Esophagus (tissue), 2 donors: ENCODE measurements at regions not wholly inside any gene's neighbourhood (a gene's known extent, or its start where the extent isn't known, plus 50 kb on each side); places are given as distances from the start of the nearest gene placed in this dataset.

Source experiments
- H3K27ac ChIP-seq, 2 donors: one replicate each; pipeline ENCODE4 v1.5.1; 2013; ENCODE audit warnings: low read depth in 2 of 2, mild to moderate bottlenecking in 2 of 2, inconsistent platforms in 1 of 2, low read length in 1 of 2, moderate library complexity in 1 of 2
- H3K27me3 ChIP-seq, 2 donors: one replicate each; pipeline ENCODE4 v1.6.1; 2013; ENCODE audit warnings: low read length in 2 of 2, control low read depth in 1 of 2, mild to moderate bottlenecking in 1 of 2; ENCODE audit not compliant: insufficient read depth in 2 of 2, control insufficient read depth in 1 of 2
- H3K36me3 ChIP-seq, 2 donors: one replicate each; pipeline ENCODE4 v1.6.1; 2013; ENCODE audit warnings: low read length in 1 of 2; ENCODE audit not compliant: control insufficient read depth in 2 of 2, insufficient read depth in 2 of 2
- H3K4me1 ChIP-seq, 2 donors: one replicate each; pipeline ENCODE4 v1.6.1; 2013; ENCODE audit warnings: low read length in 1 of 2; ENCODE audit not compliant: control insufficient read depth in 2 of 2, insufficient read depth in 2 of 2
- H3K4me3 ChIP-seq, 2 donors: one replicate each; pipeline ENCODE4 v1.5.1; 2013; ENCODE audit warnings: low read length in 2 of 2, mild to moderate bottlenecking in 2 of 2, low read depth in 1 of 2, moderate library complexity in 1 of 2
- H3K9me3 ChIP-seq, 2 donors: one replicate each; pipeline ENCODE4 v1.6.1; 2013; ENCODE audit warnings: mild to moderate bottlenecking in 2 of 2, low read depth in 1 of 2, low read length in 1 of 2, moderate library complexity in 1 of 2; ENCODE audit not compliant: control insufficient read depth in 2 of 2, insufficient read depth in 1 of 2
- WGBS, 2 donors: extraction: QIAGEN DNeasy Blood & Tissue Kit; methylation state at CpG; one replicate each; pipeline ENCODE4 v1.1.7; 2013; 5-methylcytosine and 5-hydroxymethylcytosine counted together
- donor health status: healthy with polysubstance abuse.
- donor health status: Bipolar disorder and iron deficiency.

DNA sequence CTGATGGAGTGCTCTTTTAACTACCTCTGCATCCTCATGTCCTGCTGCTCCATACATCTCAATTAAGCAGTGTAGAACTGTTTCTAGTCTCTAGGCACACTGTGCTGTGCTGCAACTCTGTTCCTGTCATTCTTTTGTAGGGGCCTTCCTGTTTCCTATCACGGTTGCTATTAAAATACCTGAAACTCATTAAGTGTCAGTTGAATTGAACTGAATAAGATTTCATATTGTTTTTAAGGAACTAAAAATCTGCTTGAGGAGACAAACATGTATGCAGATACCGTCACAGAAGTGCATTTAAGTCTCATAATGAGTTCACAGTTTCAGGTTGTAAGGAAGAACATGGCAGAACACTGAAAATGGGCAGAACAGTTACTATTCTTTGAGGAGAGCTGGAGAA is 170.1 kb downstream of the LARP7 start:
- H3K27me3 ChIP-seq = no peaks in the 10 kb centered on the region
- no peak overlapping the region for H3K4me3 ChIP-seq
- H3K9me3 ChIP-seq = no peaks in the 10 kb centered on the region
- WGBS, 2 donors = 71 to 82% methylated on average over 2 of the region's 2 CpGs
- H3K4me1 ChIP-seq = no peaks in the 10 kb centered on the region
- H3K27ac ChIP-seq = no peak overlapping the region
- H3K36me3 ChIP-seq = no peaks in the 10 kb centered on the region

GRCh38 chr4:112808001-112808400 is 171.1 kb downstream of the LARP7 start:
- Histone ChIP-seq H3K4me1 (no peaks in the 10 kb centered on the region), H3K9me3 (no peaks in the 10 kb centered on the region), H3K36me3 (no peaks in the 10 kb centered on the region), H3K27ac (no peak overlapping the region), H3K4me3 (no peak overlapping the region), H3K27me3 (no peaks in the 10 kb centered on the region)
- WGBS, 2 donors = 53 to 67% methylated on average over 1 of the region's 1 CpG

- H3K27me3 ChIP-seq = no peaks in the 10 kb centered on the region
- H3K36me3 ChIP-seq = no peaks in the 10 kb centered on the region
- H3K4me3 ChIP-seq = no peak overlapping the region
- H3K4me1 ChIP-seq = no peaks in the 10 kb centered on the region
- 52 to 53% methylated on average over 2 of the region's 2 CpGs for WGBS, 2 donors
- H3K9me3 ChIP-seq = no peaks in the 10 kb centered on the region
- H3K27ac ChIP-seq = no peak overlapping the region
These were observed 176.8 kb downstream of the LARP7 start for GRCh38 chr4:112813790-112814189.

GRCh38 chr4:112817933-112818593 is 181.1 kb downstream of the LARP7 start:
- Histone ChIP-seq H3K9me3 (no peaks in the 10 kb centered on the region), H3K4me3 (peak overlapping the region; percentile 1 to 40), H3K27ac (no peak overlapping the region), H3K36me3 (no peaks in the 10 kb centered on the region), H3K4me1 (no peaks in the 10 kb centered on the region), H3K27me3 (no peaks in the 10 kb centered on the region)
- 2% methylated on average over 14 of the region's 14 CpGs for WGBS, 2 donors

DNA sequence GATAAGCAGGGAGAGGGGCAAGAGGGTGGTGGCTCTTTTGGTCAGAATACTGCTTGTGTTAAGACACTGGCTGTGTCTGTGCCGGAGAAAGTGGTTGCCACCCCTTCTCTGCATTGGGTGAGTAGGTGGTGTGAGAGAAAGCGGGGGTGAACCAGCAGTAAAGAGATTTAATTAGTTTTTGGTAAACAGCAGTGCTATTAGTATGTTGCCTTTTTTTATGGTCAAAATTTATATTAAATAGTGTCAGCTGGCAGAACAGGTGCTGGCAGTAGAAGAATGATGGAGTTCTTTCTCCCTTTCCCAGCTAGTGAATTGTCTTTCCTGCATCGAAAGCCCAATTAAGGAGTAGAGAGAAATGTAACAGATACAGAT is 181.6 kb downstream of the LARP7 start:
- 32 to 49% methylated on average over 3 of the region's 3 CpGs for WGBS, 2 donors
- H3K27ac ChIP-seq = no peak overlapping the region
- peak overlapping the region; percentile 1 to 40 for H3K4me3 ChIP-seq

DNA sequence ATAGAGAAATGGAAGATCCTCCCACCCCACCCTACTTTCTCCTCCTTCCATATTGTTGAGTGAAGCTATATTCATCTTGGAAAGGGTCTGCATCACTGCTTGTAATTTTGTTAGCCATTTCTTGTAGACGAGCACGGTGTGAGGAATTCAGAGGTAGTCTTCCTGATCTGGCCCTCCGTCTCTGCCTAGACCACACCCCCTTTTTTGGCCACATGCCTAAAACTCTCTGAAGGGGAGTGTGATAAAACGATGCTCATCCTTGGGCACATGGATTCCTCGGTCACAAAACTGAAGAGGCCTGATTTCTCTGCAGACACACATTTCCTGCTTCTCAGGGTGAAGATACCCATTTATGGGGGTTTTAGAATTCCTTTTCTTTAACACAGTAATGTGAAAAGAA is 182.8 kb downstream of the LARP7 start:
- H3K9me3 ChIP-seq = no peaks in the 10 kb centered on the region
- H3K27ac ChIP-seq = no peak overlapping the region
- H3K36me3 ChIP-seq = no peaks in the 10 kb centered on the region
- H3K27me3 ChIP-seq = no peaks in the 10 kb centered on the region
- H3K4me3 ChIP-seq = no peak overlapping the region
- H3K4me1 ChIP-seq = no peaks in the 10 kb centered on the region
- WGBS, 2 donors = 75 to 80% methylated on average over 5 of the region's 5 CpGs

More for the DNA sequence above, 181.6 kb downstream of the LARP7 start:
- no peaks in the 10 kb centered on the region for H3K27me3 ChIP-seq
- no peaks in the 10 kb centered on the region for H3K36me3 ChIP-seq
- no peaks in the 10 kb centered on the region for H3K4me1 ChIP-seq
- H3K9me3 ChIP-seq = no peaks in the 10 kb centered on the region

DNA sequence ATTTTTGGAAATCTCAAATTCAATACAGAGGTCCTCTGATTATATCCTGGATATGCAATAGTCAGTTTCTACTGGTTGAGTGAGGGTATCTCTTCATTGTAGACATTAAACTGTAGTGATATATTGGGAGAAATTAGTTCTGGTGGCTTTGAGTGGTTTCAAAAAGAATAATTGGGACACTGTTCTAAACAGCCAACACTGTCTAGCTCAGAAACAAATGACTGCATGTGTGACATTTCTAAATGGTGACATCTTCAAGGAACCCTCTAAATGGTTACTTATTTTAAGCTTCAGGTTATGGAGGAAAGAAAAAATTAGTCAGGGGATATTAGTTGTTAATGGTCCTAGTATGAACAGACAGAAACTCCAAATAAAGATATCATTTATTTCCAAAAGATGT is 186.2 kb downstream of the LARP7 start:
- no peak overlapping the region for H3K27ac ChIP-seq
- no peaks in the 10 kb centered on the region for H3K4me1 ChIP-seq
- no peaks in the 10 kb centered on the region for H3K9me3 ChIP-seq
- no peaks in the 10 kb centered on the region for H3K27me3 ChIP-seq
- no peaks in the 10 kb centered on the region for H3K36me3 ChIP-seq
- no peak overlapping the region for H3K4me3 ChIP-seq

GRCh38 chr4:112823606-112824005 is 186.7 kb downstream of the LARP7 start:
- H3K4me3 ChIP-seq = no peak overlapping the region
- no peaks in the 10 kb centered on the region for H3K36me3 ChIP-seq
- H3K27ac ChIP-seq = no peak overlapping the region
- no peaks in the 10 kb centered on the region for H3K4me1 ChIP-seq
- no peaks in the 10 kb centered on the region for H3K27me3 ChIP-seq
- 67 to 72% methylated on average over 2 of the region's 2 CpGs for WGBS, 2 donors
- H3K9me3 ChIP-seq = no peaks in the 10 kb centered on the region

DNA sequence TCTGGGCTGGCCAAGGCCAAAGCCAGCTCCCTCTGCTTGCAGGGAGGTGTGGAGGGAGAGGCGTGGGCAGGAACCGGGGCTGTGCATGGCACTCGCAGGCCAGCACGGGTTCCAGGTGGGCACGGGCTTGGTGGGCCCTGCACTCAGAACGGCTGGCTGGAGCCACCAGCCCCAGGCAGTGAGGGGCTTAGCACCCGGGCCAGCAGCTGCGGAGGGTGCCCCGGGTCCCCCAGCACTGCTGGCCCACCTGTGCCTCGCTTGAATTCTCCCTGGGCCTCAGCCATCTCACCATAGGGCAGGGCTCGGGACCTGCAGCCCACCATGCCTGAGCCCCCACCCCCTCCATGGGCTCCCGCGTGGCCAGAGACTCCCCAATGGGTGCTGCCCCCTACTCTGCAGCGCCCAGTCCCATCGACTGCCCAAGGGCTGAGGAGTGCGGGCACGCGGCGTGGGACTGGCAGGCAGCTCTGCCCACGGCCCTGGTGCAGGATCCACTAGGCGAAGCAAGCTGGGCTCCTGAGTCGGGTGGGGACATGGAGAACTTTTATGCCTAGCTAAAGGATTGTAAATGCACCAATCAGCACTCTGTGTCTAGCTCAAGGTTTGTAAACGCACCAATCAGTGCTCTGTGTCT is 193.9 kb downstream of the LARP7 start:
- no peaks in the 10 kb centered on the region for H3K4me1 ChIP-seq
- 94 to 97% methylated on average over 17 to 23 of the region's 23 CpGs for WGBS, 2 donors

GRCh38 chr4:112832493-112832892 is 195.6 kb downstream of the LARP7 start:
- peaks cover 2 to 3% of the 10 kb centered on the region in 2 donors for H3K9me3 ChIP-seq
- no peak overlapping the region for H3K27ac ChIP-seq
- H3K4me1 ChIP-seq = no peaks in the 10 kb centered on the region
- no peak overlapping the region for H3K4me3 ChIP-seq
- H3K36me3 ChIP-seq = no peaks in the 10 kb centered on the region
- H3K27me3 ChIP-seq = no peaks in the 10 kb centered on the region

More for the DNA sequence above, 193.9 kb downstream of the LARP7 start:
- Histone ChIP-seq H3K4me3 (no peak overlapping the region), H3K27ac (no peak overlapping the region), H3K9me3 (peaks cover 2 to 3% of the 10 kb centered on the region in 2 donors), H3K27me3 (no peaks in the 10 kb centered on the region), H3K36me3 (no peaks in the 10 kb centered on the region)
